Muscle of back (tissue), 3 donors: ENCODE measurements at regions not wholly inside any gene's neighbourhood (a gene's known extent, or its start where the extent isn't known, plus 50 kb on each side); places are given as distances from the start of the nearest gene placed in this dataset.

Experiments
- DNase-seq, 3 donors: peaks; one replicate each; pipeline versions ENCODE4 v3.0.0 to v3.0.0-alpha.2; 2013

GRCh38 chr9:108245331-108245730 lies 610.5 kb downstream of the ACTL7B start:
- no peak for DNase-seq

GRCh38 chr9:108244686-108245085 lies 611.1 kb downstream of the ACTL7B start:
- peak; percentile 12 to 43 (median 36) for DNase-seq

- DNase-seq: no peak
Observed at GRCh38 chr9:108241384-108242073, 614.3 kb downstream of the ACTL7B start.

GRCh38 chr9:108239696-108240321 lies 616.0 kb downstream of the ACTL7B start:
- DNase-seq: peak; percentile 19 to 55 (median 34)

- DNase-seq: no peak
Observed at GRCh38 chr9:108235609-108236008, 620.2 kb downstream of the ACTL7B start.

- DNase-seq: no peak
Observed at GRCh38 chr9:108234811-108235210, 621.0 kb downstream of the ACTL7B start.

- DNase-seq: peak in 2 of 3 donors; percentile 49 to 70
Observed at GRCh38 chr9:108225149-108225800, 630.5 kb downstream of the ACTL7B start.

GRCh38 chr9:108224716-108225115 lies 631.1 kb downstream of the ACTL7B start:
- no peak for DNase-seq

GRCh38 chr9:108219664-108220063 lies 636.1 kb downstream of the ACTL7B start:
- no peak for DNase-seq

- DNase-seq: peak; percentile 12 to 72 (median 61)
Observed at GRCh38 chr9:108217431-108218349, 638.1 kb downstream of the ACTL7B start.

- no peak for DNase-seq
Observed at GRCh38 chr9:108213511-108213910, 642.3 kb downstream of the ACTL7B start.

GRCh38 chr9:108212184-108212583 lies 643.6 kb downstream of the ACTL7B start:
- DNase-seq: peak in 1 of 3 donors; percentile 71

- peak in 1 of 3 donors; percentile 65 for DNase-seq
Observed at GRCh38 chr9:108211411-108211955, 644.3 kb downstream of the ACTL7B start.

- DNase-seq: no peak
Observed at GRCh38 chr9:108209132-108209685, 646.6 kb downstream of the ACTL7B start.

GRCh38 chr9:108207561-108208165 lies 648.1 kb downstream of the ACTL7B start:
- DNase-seq: peak in 1 of 3 donors; percentile 35

GRCh38 chr9:108205276-108205675 lies 650.5 kb downstream of the ACTL7B start:
- DNase-seq: no peak

- no peak for DNase-seq
Observed at GRCh38 chr9:108197899-108198298, 657.9 kb downstream of the ACTL7B start.

- DNase-seq: peak in 1 of 3 donors; percentile 60
Observed at GRCh38 chr9:108197008-108197365, 658.8 kb downstream of the ACTL7B start.

GRCh38 chr9:108196332-108197007 lies 659.3 kb downstream of the ACTL7B start:
- no peak for DNase-seq

- no peak for DNase-seq
Observed at GRCh38 chr9:108194154-108194553, 661.6 kb downstream of the ACTL7B start.
